Stimulated activated naive CD8-positive, alpha-beta T cell treated with anti-CD3 and anti-CD28 coated beads, Interleukin-15, Interleukin-2, amounts not matched to agents 100 U/mL and 50 U/mL, for 24 hours (primary cell): ENCODE measurements at regions not wholly inside any gene's neighbourhood (a gene's known extent, or its start where the extent isn't known, plus 50 kb on each side); places are given as distances from the start of the nearest gene placed in this dataset.
"Not testable (repeated sequence)": the region's sequence is repeated elsewhere in the genome, so short reads cannot be mapped to it uniquely, and the experiment has no call there.

Experiments used
- ATAC-seq: fragments of 150-1000 bp; cut with Tn5 transposase; one replicate; pipeline ENCODE4 v1.10.0; 2021
- DNase-seq: peaks from one replicate; pipeline ENCODE4 v3.0.0; 2021

GRCh38 chr2:91604629-91605028, 2913.2 kb downstream of the RPIA start:
- DNase-seq, ATAC-seq: not testable (repeated sequence)

- not testable (repeated sequence) for ATAC-seq, DNase-seq
Measured at GRCh38 chr2:91623739-91624138, 2932.3 kb downstream of the RPIA start.

GRCh38 chr2:91628471-91628870, 2937.0 kb downstream of the RPIA start:
- ATAC-seq, DNase-seq: not testable (repeated sequence)

- not testable (repeated sequence) for ATAC-seq, DNase-seq
Measured at GRCh38 chr2:91657193-91657592, 2965.7 kb downstream of the RPIA start.

- not testable (repeated sequence) for DNase-seq, ATAC-seq
Measured at GRCh38 chr2:91658336-91658735, 2966.9 kb downstream of the RPIA start.

DNA sequence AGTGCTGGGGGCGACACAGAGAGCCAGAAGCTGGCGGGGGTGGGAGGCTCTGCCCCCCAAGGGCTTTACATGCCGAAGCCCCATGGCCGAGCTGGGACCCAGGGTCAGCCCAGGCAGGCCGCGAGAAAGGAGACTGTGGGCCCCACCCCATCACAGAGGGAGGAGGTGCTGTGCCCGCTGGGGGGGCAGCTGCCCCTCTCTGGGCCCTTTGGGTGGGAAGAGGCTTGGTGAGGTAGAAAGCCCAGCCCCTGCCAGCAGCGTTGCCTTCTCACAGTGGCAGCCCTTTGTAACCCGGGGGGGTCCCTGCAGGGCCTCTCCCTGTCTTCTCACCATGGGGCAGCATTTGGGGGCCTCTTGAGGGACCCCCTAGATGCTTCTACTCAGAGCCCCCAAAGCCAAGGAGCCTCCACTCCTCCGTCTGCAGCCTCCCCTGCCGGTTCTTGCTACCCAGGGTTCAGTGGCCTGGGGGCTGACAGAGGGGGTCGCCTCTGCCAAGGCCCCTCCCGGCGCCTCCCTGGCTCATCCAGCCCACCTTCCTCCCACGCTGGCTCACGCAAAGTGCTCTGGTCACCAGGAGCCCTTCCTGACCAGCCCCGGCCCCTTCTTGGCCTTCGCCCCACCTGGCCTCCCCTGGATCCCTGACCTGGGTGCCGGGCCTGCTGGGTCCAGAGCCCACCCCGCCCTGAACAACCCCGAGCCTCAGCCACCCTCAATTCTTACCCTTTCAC, 2967.9 kb downstream of the RPIA start:
- DNase-seq = not testable (repeated sequence)

GRCh38 chr2:91659917-91660275, 2968.4 kb downstream of the RPIA start:
- peak; percentile 83 for ATAC-seq

More for the DNA sequence above, 2967.9 kb downstream of the RPIA start:
- not testable (repeated sequence) for ATAC-seq

GRCh38 chr2:91667341-91667740, 2975.9 kb downstream of the RPIA start:
- not testable (repeated sequence) for ATAC-seq, DNase-seq

More at GRCh38 chr2:91659917-91660275, 2968.4 kb downstream of the RPIA start:
- not testable (repeated sequence) for DNase-seq

DNA sequence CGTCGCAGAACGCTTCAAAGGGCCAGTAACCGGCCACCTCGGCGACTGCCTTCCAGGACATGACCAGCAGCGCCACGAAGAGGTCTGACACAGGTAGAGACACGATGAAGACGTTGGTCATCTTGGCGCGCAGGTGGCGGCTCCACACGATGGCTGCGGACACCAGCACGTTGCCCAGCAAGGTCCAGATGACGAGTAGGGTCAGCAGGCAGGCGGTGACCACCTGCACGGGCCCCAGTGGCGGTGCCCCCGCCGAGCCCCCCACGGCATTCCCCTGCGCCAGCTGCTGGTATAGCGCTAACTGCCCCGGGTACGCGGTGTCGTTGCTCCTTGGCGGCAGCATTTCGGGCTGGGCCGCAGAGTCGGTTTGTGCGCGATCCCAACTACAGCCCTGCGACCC, 2994.1 kb downstream of the RPIA start:
- ATAC-seq, DNase-seq: not testable (repeated sequence)

GRCh38 chr2:91686046-91686445, 2994.6 kb downstream of the RPIA start:
- DNase-seq, ATAC-seq: not testable (repeated sequence)
